Upper lobe of left lung (tissue), 6 donors: ENCODE measurements at regions not wholly inside any gene's neighbourhood (a gene's known extent, or its start where the extent isn't known, plus 50 kb on each side); places are given as distances from the start of the nearest gene placed in this dataset.

Source experiments
- ATAC-seq, 2 donors: fragments of 200-7000 bp; cut with Tn5 transposase; one replicate each; pipeline ENCODE4 v1.9.1; 2022; ENCODE audit warnings: mild to moderate bottlenecking in 2 of 2, moderate library complexity in 2 of 2; ENCODE audit not compliant: low FRiP score in 2 of 2
- DNase-seq, 2 donors: peaks; one replicate each; pipeline ENCODE4 v3.0.0-alpha.2; 2019 to 2020
- H3K27ac ChIP-seq, 4 donors: fragments of 200-600 bp; sonication (generic); one replicate each; pipeline ENCODE4 v1.5.1; 2016 to 2019
- H3K27me3 ChIP-seq, 4 donors: fragments of 200-600 bp; sonication (generic); one replicate each; pipeline ENCODE4 v1.5.1; 2017 to 2019
- H3K36me3 ChIP-seq, 4 donors: fragments of 200-600 bp; sonication (generic); one replicate each; pipeline ENCODE4 v1.5.1; 2016 to 2019
- H3K4me1 ChIP-seq, 4 donors: fragments of 200-600 bp; sonication (generic); one replicate each; pipeline ENCODE4 v1.5.1; 2018 to 2019
- H3K4me3 ChIP-seq, 4 donors: fragments of 200-600 bp; sonication (generic); one replicate each; pipeline ENCODE4 v1.5.1; 2017 to 2019; ENCODE audit warnings: mild to moderate bottlenecking in 2 of 4, moderate library complexity in 1 of 4
- H3K9me3 ChIP-seq, 4 donors: fragments of 200-600 bp; sonication (generic); one replicate each; pipeline ENCODE4 v1.5.1; 2018 to 2019
- CTCF ChIP-seq, 6 experiments: fragments of 450-650 bp in 4 of 6; fragments of 200-600 bp in 2 of 6; sonication (generic) in 2 of 6; IDR thresholded peaks; one replicate each; pipeline ENCODE4 v1.5.1; 2016 to 2019; ENCODE audit warnings: antibody characterized with exemption in 6 of 6
- EP300 ChIP-seq, 4 donors: sonication (generic); formaldehyde crosslinking; IDR thresholded peaks; one replicate each; pipeline ENCODE4 v1.5.1; 2017; ENCODE audit warnings: antibody characterized with exemption in 4 of 4, control low read depth in 2 of 4
- POLR2A ChIP-seq, 4 donors: fragments of 450-650 bp; IDR thresholded peaks; one replicate each; pipeline ENCODE4 v1.5.1; 2016 to 2017; ENCODE audit warnings: antibody characterized with exemption in 4 of 4, mild to moderate bottlenecking in 2 of 4
- POLR2AphosphoS5 ChIP-seq, 2 donors: sonication (generic); formaldehyde crosslinking; IDR thresholded peaks; one replicate each; pipeline ENCODE4 v1.5.1; 2017; ENCODE audit warnings: antibody characterized with exemption in 2 of 2
- WGBS, 2 donors: methylation state at CpG; one replicate each; pipeline ENCODE4 v1.1.5; 2017 to 2018; 5-methylcytosine and 5-hydroxymethylcytosine counted together
- donor health status: DM: no; HTN: no; CAD: no; lungs with moderate emphysema.
- donor health status: DM: no; HTN: yes; CAD: no; lungs with severe emphysema.

- no peak for ATAC-seq
- H3K9me3 ChIP-seq: no peaks in the 10 kb centered on the region
- TF ChIP-seq POLR2AphosphoS5 (IDR thresholded peaks at IDR 0.05) (no peak), EP300 (IDR thresholded peaks at IDR 0.05) (no peak), CTCF (IDR thresholded peaks at IDR 0.05) (no peak), POLR2A (IDR thresholded peaks at IDR 0.05) (no peak)
- H3K4me3 ChIP-seq: no peak overlapping the region
- DNase-seq: no peak
- no peaks in the 10 kb centered on the region for H3K4me1 ChIP-seq
- no peak overlapping the region for H3K27ac ChIP-seq
- no peaks in the 10 kb centered on the region for H3K27me3 ChIP-seq
- no peaks in the 10 kb centered on the region for H3K36me3 ChIP-seq
These were observed 171.1 kb downstream of the HHIP start for GRCh38 chr4:144817081-144817480.

DNA sequence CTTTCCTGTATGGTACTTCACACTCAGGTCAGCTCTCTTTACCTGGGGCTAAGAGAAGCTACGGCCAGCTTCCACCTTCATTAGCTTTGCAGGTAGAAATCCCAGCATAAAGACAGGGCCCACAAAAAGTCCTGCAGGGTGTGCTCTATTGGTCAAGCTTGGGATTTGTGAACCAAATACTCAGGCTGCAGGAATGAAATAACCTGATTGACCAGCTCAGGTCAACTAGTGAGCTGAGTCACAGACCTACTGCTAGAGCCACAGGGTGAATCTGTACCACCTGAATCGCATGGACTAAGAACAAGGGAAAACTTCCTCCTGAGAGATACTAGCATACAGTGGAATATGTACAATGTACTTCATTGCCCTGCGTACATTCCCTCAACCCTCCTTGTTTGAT, 172.2 kb downstream of the HHIP start:
- Histone ChIP-seq H3K4me3 (no peak overlapping the region), H3K27ac (no peak overlapping the region), H3K9me3 (no peaks in the 10 kb centered on the region), H3K36me3 (no peaks in the 10 kb centered on the region), H3K27me3 (no peaks in the 10 kb centered on the region), H3K4me1 (no peaks in the 10 kb centered on the region)
- DNase-seq (no peak), ATAC-seq (no peak)
- WGBS, 2 donors: 89 to 96% methylated on average over 3 of the region's 3 CpGs
- TF ChIP-seq POLR2AphosphoS5 (IDR thresholded peaks at IDR 0.05) (no peak), EP300 (IDR thresholded peaks at IDR 0.05) (no peak), POLR2A (IDR thresholded peaks at IDR 0.05) (no peak), CTCF (IDR thresholded peaks at IDR 0.05) (no peak)

DNA sequence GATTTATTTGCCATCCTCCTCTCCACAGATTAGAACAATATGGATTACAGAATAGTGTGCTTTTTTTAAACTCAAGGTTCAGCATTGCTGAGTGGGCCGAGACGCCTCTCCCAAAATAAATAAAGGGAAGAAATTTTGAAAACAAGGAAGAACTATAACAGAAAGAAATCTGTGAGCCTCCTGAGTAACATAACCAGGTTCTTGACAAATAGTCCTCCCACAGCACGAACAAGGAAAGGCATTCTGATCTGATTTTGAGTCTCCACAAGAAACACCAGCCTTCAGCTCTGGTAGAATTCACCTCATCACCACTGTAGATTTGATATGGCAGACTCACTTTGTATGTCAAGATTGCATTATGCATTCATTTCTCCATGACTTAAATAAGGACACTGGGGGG, 173.6 kb downstream of the HHIP start:
- no peak overlapping the region for H3K27ac ChIP-seq
- 81 to 82% methylated on average over 3 of the region's 3 CpGs for WGBS, 2 donors
- no peak for TF ChIP-seq POLR2A (IDR thresholded peaks at IDR 0.05)
- DNase-seq (no peak), ATAC-seq (no peak)
- H3K36me3 ChIP-seq: no peaks in the 10 kb centered on the region
- no peaks in the 10 kb centered on the region for H3K27me3 ChIP-seq
- H3K4me1 ChIP-seq: no peaks in the 10 kb centered on the region
- H3K9me3 ChIP-seq: no peaks in the 10 kb centered on the region
- H3K4me3 ChIP-seq: no peak overlapping the region

DNA sequence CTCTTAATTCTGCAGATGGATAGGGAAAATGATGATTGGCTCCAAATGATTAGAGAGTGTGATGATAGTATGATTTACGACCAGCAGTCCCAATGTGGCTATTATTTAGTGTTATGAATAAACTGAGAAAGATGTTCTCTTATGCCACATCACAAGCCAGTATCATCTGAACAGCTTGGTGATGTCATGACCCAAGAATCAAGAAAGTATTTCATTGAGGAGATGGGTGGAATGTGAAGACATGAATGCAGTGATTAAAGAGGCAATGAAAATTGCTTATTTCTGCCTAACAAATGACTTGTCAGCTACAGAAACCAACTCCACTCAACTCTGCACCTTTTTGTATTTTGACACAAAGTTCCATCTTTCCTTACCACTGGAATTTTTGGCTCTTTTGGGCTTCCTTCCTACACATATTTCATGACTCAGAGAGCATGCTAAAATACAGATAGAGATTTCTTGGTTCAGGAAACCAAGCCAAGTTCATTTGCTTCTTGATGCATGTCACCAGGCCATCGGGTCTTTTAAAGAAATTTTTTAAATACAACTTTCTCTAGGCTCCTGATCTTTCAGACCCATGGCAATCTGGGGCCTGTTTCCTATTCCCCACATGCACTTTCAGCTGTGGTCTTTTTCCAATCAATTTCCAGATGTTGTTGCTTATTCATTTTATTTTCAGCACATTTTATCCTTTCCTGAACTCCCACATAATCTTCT, 174.2 kb downstream of the HHIP start:
- TF ChIP-seq POLR2A (IDR thresholded peaks at IDR 0.05) (no peak), CTCF (IDR thresholded peaks at IDR 0.05) (no peak), POLR2AphosphoS5 (IDR thresholded peaks at IDR 0.05) (no peak), EP300 (IDR thresholded peaks at IDR 0.05) (no peak)
- no peak for DNase-seq
- H3K36me3 ChIP-seq: no peaks in the 10 kb centered on the region
- WGBS, 2 donors: 76 to 78% methylated on average over 2 of the region's 2 CpGs
- H3K4me1 ChIP-seq: no peaks in the 10 kb centered on the region
- H3K27me3 ChIP-seq: no peaks in the 10 kb centered on the region
- no peaks in the 10 kb centered on the region for H3K9me3 ChIP-seq
- no peak overlapping the region for H3K27ac ChIP-seq
- peak in 1 of 2 donors; percentile 57 for ATAC-seq
- H3K4me3 ChIP-seq: no peak overlapping the region

- H3K4me3 ChIP-seq: no peak overlapping the region
- H3K27me3 ChIP-seq: no peaks in the 10 kb centered on the region
- no peaks in the 10 kb centered on the region for H3K4me1 ChIP-seq
- ATAC-seq (no peak), DNase-seq (no peak)
- TF ChIP-seq POLR2AphosphoS5 (IDR thresholded peaks at IDR 0.05) (no peak), POLR2A (IDR thresholded peaks at IDR 0.05) (no peak), CTCF (IDR thresholded peaks at IDR 0.05) (no peak), EP300 (IDR thresholded peaks at IDR 0.05) (no peak)
- WGBS, 2 donors: 57 to 65% methylated on average over 2 of the region's 2 CpGs
- no peak overlapping the region for H3K27ac ChIP-seq
- no peaks in the 10 kb centered on the region for H3K9me3 ChIP-seq
- H3K36me3 ChIP-seq: no peaks in the 10 kb centered on the region
These were observed 174.8 kb downstream of the HHIP start for GRCh38 chr4:144820728-144821085.
